ENCODE measurements at regions not wholly inside any gene's neighbourhood (a gene's known extent, or its start where the extent isn't known, plus 50 kb on each side); places are given as distances from the start of the nearest gene placed in this dataset.

- intact Hi-C loops (cut with micrococcal nuclease; ENCODE audit: unreplicated experiment) = no loop called here
- Mint-ChIP-seq H3K9me3 (ENCODE audit: unreplicated experiment) (no peaks in the 10 kb centered on the region), H3K4me3 (ENCODE audit: unreplicated experiment) (no peak overlapping the region), H3K36me3 (ENCODE audit: insufficient read depth, unreplicated experiment) (no peaks in the 10 kb centered on the region), H3K27ac (ENCODE audit: unreplicated experiment) (no peak overlapping the region), H3K4me1 (ENCODE audit: low read depth, unreplicated experiment) (peaks cover 10% of the 10 kb centered on the region), H3K27me3 (ENCODE audit: insufficient read depth, unreplicated experiment) (peaks cover 19% of the 10 kb centered on the region)
- POLR2A ChIA-PET = no interaction called here
- H3K36me3 ChIP-seq (ENCODE audit: control insufficient read depth, insufficient read depth, low read length) = no peaks in the 10 kb centered on the region
- H3K9me3 ChIP-seq = no peaks in the 10 kb centered on the region
- no peak overlapping the region for H3K4me3 ChIP-seq (ENCODE audit: low read depth, low read length)
- BruUV-seq (replicated peaks) = no TSS peak
- CTCF ChIA-PET = no interaction called here
- no peak for TF ChIP-seq CTCF (IDR thresholded peaks at IDR 0.05; ENCODE audit: insufficient read depth in 1 of 2, low read depth in 1 of 2, low read length in 1 of 2, severe bottlenecking in 1 of 2, unreplicated experiment in 1 of 2)
- peaks cover 8% of the 10 kb centered on the region for H3K27me3 ChIP-seq (replicated peaks; ENCODE audit: control insufficient read depth, insufficient read depth, low read length)
- H3K4me1 ChIP-seq = peaks cover 15% of the 10 kb centered on the region
- no peak for DNase-seq
Measured at GRCh38 chr13:40163066-40164000, 503.1 kb downstream of the FOXO1 start.

GRCh38 chr13:40164133-40164532, 502.3 kb downstream of the FOXO1 start:
- H3K36me3 ChIP-seq (ENCODE audit: control insufficient read depth, insufficient read depth, low read length) = no peaks in the 10 kb centered on the region
- peaks cover 10% of the 10 kb centered on the region for H3K4me1 Mint-ChIP-seq (ENCODE audit: low read depth, unreplicated experiment)
- H3K36me3 Mint-ChIP-seq (ENCODE audit: insufficient read depth, unreplicated experiment) = no peaks in the 10 kb centered on the region
- peaks cover 25% of the 10 kb centered on the region for H3K27me3 Mint-ChIP-seq (ENCODE audit: insufficient read depth, unreplicated experiment)
- no TSS peak for BruUV-seq (replicated peaks)
- peaks cover 11% of the 10 kb centered on the region for H3K27me3 ChIP-seq (replicated peaks; ENCODE audit: control insufficient read depth, insufficient read depth, low read length)
- H3K27ac Mint-ChIP-seq (ENCODE audit: unreplicated experiment) = no peak overlapping the region
- intact Hi-C loops (cut with micrococcal nuclease; ENCODE audit: unreplicated experiment) = no loop called here
- ChIA-PET CTCF (no interaction called here), POLR2A (no interaction called here)
- no peak for DNase-seq
- H3K4me3 Mint-ChIP-seq (ENCODE audit: unreplicated experiment) = no peak overlapping the region
- TF ChIP-seq CTCF (IDR thresholded peaks at IDR 0.05; ENCODE audit: insufficient read depth in 1 of 2, low read depth in 1 of 2, low read length in 1 of 2, severe bottlenecking in 1 of 2, unreplicated experiment in 1 of 2) = no peak
- H3K9me3 Mint-ChIP-seq (ENCODE audit: unreplicated experiment) = no peaks in the 10 kb centered on the region
- no peak overlapping the region for H3K4me3 ChIP-seq (ENCODE audit: low read depth, low read length)
- H3K4me1 ChIP-seq = peaks cover 15% of the 10 kb centered on the region
- H3K9me3 ChIP-seq = no peaks in the 10 kb centered on the region

GRCh38 chr13:40165316-40165932, 501.0 kb downstream of the FOXO1 start:
- DNase-seq = no peak
- H3K36me3 ChIP-seq (ENCODE audit: control insufficient read depth, insufficient read depth, low read length) = no peaks in the 10 kb centered on the region
- TF ChIP-seq CTCF (IDR thresholded peaks at IDR 0.05; ENCODE audit: insufficient read depth in 1 of 2, low read depth in 1 of 2, low read length in 1 of 2, severe bottlenecking in 1 of 2, unreplicated experiment in 1 of 2) = no peak
- CTCF ChIA-PET = no interaction called here
- Mint-ChIP-seq H3K36me3 (ENCODE audit: insufficient read depth, unreplicated experiment) (no peaks in the 10 kb centered on the region), H3K9me3 (ENCODE audit: unreplicated experiment) (no peaks in the 10 kb centered on the region), H3K4me1 (ENCODE audit: low read depth, unreplicated experiment) (peaks cover 10% of the 10 kb centered on the region), H3K27me3 (ENCODE audit: insufficient read depth, unreplicated experiment) (peaks cover 33% of the 10 kb centered on the region), H3K27ac (ENCODE audit: unreplicated experiment) (no peak overlapping the region), H3K4me3 (ENCODE audit: unreplicated experiment) (no peak overlapping the region)
- intact Hi-C loops (cut with micrococcal nuclease; ENCODE audit: unreplicated experiment) = no loop called here
- no peaks in the 10 kb centered on the region for H3K9me3 ChIP-seq
- peaks cover 11% of the 10 kb centered on the region for H3K27me3 ChIP-seq (replicated peaks; ENCODE audit: control insufficient read depth, insufficient read depth, low read length)
- BruUV-seq (replicated peaks) = no TSS peak
- peaks cover 15% of the 10 kb centered on the region for H3K4me1 ChIP-seq
- no peak overlapping the region for H3K4me3 ChIP-seq (ENCODE audit: low read depth, low read length)
- POLR2A ChIA-PET = no interaction called here

Data from Caco-2 (cell line).